Activated gamma-delta T cell treated with anti-CD3 and anti-CD28 coated beads, Interleukin-2, amount 50 U/mL, for 16 hours (primary cell): ENCODE measurements at regions not wholly inside any gene's neighbourhood (a gene's known extent, or its start where the extent isn't known, plus 50 kb on each side); places are given as distances from the start of the nearest gene placed in this dataset.

Experiments
- DNase-seq: peaks from one replicate; pipeline ENCODE4 v3.0.0-alpha.2; 2020; ENCODE audit warnings: low read depth

DNA sequence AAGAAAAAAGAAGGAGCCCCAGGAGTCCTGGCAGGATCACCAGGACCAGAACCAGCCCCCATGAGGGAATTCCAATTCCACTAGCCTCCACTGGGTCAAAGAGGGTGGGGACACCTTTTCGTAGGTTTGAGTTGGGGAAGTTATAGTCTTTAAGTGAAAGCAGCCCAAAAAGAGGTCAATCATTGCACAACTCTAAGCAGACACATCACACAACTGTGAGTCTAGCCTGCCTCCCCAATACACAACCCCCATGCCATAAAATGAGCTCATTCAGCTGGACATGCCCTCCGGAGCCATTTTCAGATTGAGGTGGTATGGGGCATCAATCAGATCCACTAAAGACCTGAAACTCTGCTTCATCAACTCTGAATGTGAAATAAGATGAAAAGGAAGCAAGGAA is 179.9 kb downstream of the NPHP4 start:
- DNase-seq: no peak

DNA sequence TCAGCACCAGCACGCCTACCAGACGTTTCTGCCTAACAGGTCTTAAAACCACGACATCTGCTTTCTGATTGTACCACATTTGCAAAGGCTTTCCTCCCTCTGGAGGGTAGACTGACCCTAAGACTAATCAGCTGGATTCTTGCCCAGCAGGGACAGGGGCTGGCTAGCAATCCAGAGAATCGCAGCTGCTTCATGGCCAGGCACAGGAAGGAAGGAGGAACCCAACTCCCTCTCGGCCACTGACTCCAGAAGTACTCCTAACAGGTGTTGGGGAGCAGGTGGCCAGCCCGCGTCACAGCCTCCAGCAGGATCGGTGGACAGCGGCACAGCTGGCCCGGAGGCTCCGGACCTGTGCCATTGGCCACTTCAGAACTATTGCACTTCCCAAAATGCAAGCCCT is 180.8 kb downstream of the NPHP4 start:
- DNase-seq: no peak

DNA sequence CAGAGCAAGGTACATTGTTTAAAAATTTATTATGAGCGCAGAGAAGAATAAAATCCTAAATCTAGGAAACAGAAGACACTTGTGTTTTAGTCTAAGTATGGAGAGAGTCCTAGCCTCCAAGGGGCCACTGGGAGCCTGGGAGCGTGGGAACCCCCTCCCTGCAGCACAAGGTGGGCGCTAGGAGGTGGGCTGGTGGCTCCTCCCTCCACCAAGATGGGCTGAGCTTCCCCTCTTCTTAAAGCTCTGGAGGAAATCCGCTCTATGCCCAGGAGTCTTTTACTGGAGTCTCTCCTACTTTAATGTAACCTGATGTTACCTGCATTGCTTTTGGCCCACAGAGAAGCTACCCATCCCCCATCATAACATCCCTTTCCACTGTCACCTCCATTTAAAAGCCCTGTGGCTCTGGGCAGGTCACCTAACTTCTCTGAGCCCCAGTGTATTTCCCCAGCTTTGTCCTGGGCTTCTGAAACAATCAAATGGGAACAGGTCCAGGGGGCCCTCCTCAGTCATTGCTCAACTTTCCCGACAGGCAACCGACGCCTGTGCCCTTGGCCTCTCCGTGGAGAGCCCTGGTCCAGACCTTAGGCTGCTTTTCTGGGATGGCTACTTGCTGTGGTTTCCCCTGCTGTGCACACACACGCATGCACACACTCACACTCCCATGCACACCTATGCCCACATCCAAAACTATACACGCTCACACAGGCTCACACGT is 181.5 kb downstream of the NPHP4 start:
- DNase-seq: no peak

DNA sequence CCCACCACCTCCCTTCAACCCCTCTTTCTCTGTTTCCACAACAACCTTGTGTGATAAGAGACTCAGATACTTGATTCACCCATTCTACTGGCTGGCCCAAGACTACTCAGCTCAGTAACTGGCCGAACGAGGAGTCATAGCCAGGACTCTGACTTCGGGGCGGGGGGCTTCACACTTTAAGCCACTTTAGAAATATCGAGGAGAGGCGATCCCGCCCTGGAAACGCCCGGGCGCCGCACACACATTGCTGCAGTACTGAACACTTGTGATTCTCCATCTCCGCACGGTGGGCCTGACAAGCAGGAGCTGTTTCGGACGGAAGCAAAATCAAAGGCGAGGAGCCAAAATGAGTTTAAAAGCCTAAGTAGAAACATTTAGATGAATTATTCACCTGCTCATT is 182.1 kb downstream of the NPHP4 start:
- no peak for DNase-seq

DNA sequence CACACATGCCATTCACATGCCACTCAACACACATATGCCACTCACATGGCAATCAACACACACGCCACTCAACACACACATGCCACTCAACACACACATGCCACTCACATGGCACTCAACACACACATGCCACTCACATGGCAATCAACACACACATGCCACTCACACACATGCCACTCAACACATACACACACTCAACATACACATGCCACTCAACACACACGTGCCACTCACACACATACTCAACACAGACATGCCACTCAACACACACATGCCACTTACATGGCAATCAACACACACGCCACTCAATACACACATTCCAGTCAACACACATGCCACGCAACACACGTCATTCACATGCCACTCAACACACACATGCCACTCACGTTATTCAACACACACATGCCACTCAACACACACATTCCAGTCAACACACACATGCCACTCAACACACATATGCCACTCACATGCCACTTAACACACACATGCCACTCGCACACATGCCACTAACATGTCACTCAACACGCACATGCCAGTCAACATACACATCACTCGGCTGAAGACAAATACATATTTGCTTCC is 182.9 kb downstream of the NPHP4 start:
- DNase-seq: no peak

DNA sequence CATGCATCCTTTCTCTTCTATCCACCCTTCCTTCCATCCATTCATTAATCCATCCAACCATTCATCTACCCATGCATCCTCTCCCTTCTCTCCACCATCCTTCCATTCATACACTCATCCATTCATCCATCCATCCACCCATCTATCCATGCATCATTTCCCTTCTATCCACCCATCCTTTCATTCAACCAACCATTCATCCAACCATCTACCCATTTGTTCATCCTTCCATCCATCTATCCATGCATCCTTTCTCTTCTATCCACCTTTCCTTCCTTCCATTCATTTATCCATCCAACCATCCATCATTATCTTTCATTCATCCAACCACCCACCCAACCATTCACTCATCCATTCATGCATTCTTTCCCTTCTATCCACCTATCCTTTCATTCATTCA is 188.4 kb downstream of the NPHP4 start:
- no peak for DNase-seq

DNA sequence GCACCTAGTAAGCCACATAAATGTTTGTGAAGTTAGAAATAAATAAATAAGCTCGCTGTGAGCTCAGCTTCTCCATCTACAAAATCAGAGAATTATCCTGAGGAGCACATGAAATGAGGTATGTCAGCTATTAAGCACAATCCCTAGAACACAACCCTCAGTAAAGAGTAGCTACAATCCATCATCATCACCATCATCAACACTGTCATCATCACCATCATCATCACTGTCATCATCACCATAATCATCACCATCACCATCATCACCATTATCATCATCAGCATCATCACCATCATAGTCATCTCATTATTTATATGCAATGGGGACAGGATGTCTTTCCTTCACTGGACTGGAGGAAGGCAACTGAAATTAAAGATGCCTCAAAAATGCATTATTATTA is 189.6 kb downstream of the NPHP4 start:
- DNase-seq: no peak

DNA sequence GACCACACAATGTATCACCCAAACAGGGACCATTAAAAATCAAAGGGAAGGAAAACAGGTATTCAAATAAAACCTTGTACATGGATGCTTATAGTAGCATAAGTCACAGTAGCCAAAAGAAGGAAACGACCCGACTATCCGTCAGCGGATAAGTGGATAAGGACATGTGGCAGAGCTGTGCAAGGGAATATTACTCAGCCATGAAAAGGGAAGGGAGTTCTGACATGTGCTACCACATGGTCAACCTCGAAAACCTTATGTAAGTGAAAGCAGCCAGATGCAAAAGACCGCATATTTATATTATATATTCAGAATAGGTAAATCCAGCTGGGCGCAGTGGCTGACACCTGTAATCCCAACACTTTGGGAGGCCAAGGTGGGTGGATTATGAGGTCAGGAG is 193.3 kb downstream of the NPHP4 start:
- no peak for DNase-seq

DNA sequence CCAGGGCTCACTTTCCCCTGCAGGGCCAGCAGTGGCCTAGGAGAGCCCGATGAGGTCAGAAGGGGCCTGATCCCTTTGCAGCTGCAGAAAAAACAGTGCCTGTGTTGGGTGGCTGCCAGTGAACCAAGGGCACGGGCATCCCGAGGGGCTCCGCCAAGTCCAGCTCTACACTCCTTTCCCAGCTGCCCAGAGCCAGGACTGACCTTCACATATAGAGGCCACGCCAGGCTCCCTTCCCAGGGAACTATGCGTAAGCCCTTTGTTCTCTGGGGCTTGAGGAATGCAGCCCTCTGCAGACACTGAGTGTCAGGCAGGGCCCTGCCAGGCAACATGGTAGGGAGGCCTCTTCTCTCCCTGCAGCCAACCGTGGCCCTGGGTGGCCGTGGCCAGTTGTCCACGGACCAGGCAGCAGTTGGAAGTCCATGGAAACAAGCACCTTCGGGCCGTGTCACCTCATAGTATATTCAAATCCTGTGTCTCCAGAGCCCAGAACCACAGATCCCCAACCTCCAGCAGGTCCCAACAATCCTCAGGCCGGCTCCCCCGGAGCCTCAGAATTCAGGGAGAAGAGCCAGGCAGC is 194.0 kb downstream of the NPHP4 start:
- no peak for DNase-seq

DNA sequence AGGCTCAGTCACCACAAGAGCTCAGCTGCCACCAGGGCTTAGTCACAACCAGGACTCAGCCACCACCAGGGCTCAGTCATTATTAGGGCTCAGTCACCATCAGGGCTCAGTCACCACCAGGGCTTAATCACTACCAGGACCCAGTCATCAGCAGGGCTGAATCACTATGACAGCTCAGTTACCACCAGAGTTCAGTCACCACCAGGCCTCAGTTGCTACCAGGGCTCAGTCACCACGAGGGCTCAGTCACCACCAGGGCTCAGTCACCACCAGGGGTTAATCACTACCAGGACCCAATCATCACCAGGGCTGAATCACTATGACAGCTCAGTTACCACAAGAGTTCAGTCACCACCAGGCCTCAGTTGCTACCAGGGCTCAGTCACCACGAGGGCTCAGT is 196.2 kb downstream of the NPHP4 start:
- no peak for DNase-seq

DNA sequence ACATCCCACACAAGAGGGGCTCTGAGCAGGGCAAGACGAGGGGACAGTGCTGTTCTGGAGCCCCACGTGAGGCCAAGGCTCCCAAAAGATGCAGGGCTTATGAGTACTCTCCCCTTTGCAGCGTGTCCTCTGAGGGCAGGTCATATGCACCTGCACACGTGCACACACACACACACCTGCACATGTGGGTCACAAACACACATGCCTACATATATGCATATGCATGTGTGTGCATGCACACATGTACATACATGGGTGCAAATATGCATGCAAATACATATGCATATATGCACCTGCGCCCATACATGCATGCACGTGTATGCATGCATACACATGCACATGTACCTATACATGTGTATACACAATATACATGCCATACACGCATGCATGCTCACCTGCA is 197.9 kb downstream of the NPHP4 start:
- no peak for DNase-seq

DNA sequence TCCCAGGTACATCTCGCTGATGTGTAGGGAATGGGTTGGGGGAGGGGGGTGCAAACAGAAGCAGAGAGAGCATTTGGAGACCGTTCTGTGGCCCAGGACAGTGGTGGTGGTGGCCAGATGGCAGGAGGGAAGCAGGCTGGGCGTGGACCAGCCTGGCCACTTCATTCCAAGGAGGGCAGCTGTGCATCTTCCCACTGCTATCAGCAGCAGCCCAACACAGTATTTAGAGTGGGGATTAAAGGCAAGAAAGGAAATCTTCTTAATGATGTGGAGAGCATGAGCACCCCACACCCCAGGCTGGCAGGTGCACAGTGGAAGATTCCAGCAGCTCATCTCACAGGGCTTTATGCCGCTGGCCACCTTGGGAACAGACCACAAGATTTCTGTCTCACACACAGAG is 198.7 kb downstream of the NPHP4 start:
- no peak for DNase-seq

DNA sequence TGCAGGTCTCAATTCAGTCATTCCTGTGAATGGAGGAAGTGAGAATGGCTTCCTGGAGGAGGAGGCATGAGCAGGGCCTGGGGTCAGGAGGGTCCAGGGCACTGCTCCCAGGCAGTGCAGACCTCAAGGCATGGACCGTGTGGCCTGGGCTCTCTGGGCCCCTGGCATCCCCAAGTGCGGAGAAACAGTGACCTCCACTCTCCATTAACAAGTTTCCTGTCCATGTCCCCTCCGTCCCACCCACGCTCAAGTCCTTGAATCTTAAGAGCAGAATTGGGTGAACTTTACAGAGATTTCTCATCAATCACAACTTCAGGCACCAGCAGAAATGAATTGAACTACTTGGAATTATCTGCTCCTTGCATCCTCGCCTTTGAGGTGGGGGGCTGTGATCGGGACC is 211.1 kb downstream of the NPHP4 start:
- DNase-seq: no peak

DNA sequence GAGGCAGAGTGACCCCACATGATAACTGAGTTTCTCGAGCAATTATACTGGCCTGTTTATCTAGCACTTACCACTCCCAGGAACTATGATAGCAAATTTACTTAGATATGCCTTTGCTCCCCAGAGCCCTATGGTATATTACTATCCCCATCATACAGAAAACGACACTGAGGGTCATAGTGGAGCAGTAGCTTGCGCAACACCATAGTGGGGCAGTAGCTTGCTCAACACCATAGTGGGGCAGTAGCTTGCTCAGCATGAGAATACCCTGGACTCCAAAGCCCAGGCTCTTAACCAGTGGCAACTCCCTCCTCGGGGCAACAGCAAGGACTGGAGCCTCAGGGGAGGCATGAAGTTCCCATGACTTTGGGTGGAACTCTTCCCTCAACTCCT is 211.9 kb downstream of the NPHP4 start:
- DNase-seq: no peak

DNA sequence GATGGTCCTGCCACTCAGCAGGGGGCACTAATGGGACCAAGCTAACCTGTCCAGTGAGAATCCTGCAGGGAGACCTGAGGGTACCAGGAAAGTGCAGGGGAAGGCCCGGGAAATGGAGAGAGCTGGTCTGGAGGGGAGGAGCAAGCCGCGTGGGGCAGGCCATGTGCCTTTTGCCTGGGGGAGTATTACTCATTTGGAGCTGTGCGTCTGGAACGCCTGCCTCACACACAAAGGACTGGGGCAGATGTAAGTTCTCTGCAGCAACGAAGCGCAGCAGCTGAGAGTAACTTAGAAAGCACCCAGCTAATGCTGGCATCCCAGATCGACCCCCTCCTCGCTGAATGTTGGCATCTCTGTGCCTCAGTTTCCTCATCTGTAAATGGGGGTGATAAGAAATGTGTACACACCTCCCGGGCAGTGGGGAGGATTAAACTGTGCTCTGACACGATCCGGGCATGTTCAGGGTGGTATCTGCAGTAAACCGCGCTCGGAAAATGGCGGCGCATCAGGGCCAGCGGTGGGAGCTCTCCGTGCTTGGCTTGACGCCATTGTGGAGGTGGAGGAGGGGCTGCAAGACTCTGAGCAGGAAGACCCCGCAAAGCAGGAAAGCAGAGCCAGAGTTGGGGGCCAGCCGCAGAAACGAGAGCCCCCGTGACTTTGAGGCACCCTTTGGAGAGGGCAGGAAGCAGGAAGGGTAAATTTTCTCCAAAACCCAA is 212.5 kb downstream of the NPHP4 start:
- no peak for DNase-seq

DNA sequence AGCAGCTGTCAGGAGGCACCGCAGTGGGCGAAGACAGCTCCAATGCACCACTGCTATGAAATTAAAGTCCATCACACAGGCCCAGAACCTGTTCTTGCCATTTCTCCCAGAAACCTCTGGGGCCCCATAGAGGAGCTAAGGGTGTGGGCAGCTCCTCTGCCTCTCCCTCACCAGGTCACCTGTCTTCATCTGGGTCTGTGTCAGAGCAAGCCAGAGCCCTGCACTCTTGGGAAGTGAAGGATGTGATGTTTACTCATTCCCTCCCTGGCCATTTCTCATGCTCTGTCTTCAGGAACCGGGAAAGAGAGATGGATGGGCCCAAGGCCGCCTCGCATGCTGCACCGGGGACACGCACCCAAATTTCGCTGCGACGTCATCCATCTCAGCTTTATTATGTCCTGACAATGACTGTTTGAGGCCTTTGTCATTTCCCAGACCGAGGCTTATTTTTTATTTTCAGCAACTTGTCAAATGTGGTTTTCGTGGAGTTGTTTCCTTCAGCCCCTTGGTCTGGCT is 216.1 kb downstream of the NPHP4 start:
- no peak for DNase-seq

DNA sequence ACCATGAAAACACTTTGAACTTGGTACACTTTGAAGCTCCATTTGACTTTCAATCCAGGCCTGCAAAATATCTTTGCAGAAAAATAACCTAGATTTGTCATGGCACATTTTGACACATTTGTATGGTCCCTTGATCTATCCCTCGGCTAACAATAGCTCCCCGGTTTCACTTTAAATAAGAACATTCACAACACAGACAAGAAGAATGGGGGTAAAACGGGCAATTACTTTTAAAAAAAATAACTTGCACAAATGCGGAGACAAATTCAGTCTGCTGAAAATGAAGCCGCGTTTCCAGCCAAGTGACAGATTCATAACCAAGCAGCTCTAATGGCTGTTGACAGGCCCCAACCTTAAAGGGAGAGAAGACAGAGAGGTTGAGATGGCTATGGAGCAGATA is 218.2 kb downstream of the NPHP4 start:
- DNase-seq: no peak

DNA sequence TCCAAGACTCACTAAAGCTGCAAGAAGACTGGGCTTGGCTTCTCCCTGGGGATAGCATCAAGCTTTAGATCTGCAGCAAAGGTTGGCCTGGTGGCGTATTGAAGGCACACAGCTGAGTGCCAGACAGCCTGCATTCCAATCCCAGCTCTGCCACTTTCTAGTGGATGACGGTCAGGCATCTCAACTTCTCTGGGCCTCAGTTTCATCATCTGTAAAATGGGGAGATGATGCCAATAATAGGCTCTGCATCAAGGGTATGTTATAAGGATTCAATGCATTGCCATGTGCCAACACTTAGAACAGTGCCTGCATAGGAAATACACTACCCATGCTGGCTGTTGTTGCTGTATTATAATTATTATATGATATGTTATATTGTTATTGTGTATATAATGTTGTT is 220.4 kb downstream of the NPHP4 start:
- no peak for DNase-seq

DNA sequence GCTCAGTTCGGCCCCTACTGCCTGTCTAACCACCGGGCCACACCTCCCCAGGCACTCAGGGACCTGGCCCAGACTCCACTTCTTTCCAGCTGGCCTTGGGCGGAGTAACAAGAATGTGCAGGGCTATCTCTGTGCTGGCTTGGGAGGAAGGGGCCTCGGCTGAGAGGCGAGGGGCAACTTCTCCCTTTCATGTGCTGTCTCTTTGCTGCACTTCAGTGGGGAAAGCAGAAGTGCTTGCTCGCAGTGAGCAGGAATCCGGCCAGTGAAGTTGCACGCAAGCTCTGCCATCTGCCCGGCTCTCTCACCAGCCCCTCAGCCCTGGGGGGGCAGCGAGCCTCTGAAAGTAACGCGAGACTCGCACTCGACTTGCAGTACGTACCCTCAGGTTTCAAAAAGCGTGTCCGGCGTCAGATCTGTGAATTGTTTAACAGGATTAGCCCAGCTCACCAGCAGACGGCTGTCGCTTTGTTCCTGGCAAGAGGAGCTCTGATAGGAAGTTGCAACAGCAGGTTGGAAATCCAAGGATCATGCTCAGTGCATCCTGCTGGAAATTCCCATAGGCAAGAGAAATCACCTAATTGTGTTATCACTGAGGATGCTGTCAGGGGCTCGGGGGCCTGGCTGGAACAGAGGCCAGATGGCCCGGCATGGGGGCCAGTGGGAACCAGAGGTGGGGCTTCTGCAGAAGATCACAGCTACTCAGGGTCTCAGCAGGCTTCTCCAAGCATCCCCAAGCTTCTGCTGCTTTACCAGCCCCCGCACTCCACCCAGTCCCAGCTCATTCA is 221.1 kb downstream of the NPHP4 start:
- no peak for DNase-seq

DNA sequence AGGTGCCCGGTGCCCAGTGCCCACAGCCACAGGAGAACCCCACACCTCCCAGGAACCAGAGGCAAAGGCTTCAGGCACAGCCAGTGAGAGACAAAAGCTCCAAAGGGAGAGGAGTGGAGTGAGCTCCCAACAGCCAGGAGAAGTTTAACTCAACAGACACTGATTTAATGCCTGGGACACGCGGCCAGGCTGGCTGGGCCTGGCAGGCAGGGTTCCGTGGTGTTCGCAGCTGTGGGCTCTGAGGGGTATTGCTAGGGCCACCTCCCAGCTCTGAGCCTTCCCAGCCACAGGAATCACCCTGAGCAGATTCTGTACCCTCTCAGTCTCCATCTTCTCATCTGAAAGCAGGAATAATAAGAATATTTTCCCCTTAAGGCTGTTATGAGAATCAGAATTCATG is 222.5 kb downstream of the NPHP4 start:
- DNase-seq: no peak

DNA sequence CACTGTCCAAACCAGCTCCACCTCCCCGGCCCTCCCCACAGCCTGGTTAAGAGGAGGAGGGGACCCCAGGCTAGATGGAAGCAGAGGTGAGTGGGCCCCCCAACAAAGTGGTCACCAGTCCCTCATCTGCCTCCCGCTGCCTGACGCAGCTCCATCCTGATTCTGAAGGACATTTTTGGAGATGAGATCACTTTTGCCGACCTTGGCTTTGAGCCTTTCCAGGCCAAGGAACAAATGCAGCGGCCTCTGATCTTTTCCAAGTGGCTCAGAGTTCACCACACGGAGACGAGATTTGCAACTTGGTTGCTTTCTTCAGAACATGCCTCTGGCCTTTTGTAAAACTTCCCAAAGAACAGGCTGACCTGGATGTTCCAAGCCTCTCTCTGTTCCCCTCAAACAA is 223.1 kb downstream of the NPHP4 start:
- DNase-seq: no peak

DNA sequence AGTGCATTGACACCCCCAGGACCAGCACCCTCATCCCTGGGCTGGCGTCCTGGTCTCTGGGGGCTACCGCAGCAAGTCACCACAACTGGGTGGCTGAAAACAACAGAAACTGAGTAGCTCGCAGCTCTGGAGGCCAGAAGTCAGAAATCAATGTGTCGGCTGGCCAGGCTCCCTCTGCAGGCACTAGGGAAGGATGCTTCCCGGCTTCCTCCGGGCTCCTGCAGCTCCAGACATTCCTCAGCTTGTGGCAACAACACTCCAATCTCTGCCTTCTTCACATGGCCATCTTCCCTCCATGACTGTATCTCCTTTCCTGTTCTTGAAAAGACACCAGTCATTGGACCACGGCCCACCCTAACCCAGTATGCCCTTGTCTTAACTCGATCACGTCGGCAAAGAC is 224.2 kb downstream of the NPHP4 start:
- DNase-seq: no peak
